Astrocyte of the spinal cord (primary cell): ENCODE measurements at regions not wholly inside any gene's neighbourhood (a gene's known extent, or its start where the extent isn't known, plus 50 kb on each side); places are given as distances from the start of the nearest gene placed in this dataset.
A peak's percentile ranks its signal among the peaks of the same experiment; 100 is the strongest.

Experiments used
- DNase-seq: peaks from one replicate; pipeline ENCODE4 v3.0.0; 2011; ENCODE audit warnings: low read depth, low spot score
- H3K4me3 ChIP-seq: 2 replicates; pipeline ENCODE4 v1.5.1; 2011; ENCODE audit warnings: low read depth, mild to moderate bottlenecking, low read length, moderate library complexity
- in situ Hi-C: cut with HindIII; loops from 2 replicates; pipeline ENCODE4 v1.10.0; 2017; ENCODE audit warnings: low sequenced_read_pairs
- TF ChIP-seq, protein P1 (sequence below): IDR thresholded peaks from 2 replicates; pipeline ENCODE4 v1.5.1; 2012; ENCODE audit warnings: low read depth, mild to moderate bottlenecking, low read length, inconsistent platforms

DNA sequence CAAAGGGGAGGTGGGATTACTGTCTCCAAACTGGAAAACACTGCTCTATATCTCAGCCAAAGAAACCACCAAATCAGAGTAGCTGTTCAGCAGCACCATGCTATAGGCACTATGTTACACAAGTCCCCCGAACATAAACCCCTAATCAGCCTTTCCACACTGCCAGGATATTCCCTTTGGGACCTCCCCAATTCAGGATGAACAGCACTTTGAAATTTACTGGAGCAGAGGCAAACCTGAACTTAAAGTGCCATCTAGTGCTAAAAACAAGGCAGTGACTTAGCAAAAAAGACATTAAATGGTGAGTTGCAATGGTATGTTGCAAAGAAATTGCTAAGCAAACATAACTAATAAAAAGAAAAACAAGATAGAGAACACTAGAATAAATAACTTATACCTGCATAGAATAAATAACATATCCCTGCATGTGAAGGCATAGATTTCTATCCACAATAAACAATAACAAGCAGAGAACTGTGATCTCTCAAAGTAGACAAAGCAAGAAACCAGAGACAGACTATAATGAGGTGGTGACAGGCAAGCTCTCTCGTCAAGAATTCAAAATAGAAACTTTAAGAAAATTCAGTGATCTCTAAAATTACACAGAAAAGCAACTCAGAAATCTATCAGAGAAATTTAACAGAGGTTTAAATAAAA lies 584.4 kb upstream of the ACO1 start:
- no peak overlapping the region for H3K4me3 ChIP-seq
- in situ Hi-C loops = no loop called here
- DNase-seq = peak; percentile 52
- TF ChIP-seq, protein P1, sequence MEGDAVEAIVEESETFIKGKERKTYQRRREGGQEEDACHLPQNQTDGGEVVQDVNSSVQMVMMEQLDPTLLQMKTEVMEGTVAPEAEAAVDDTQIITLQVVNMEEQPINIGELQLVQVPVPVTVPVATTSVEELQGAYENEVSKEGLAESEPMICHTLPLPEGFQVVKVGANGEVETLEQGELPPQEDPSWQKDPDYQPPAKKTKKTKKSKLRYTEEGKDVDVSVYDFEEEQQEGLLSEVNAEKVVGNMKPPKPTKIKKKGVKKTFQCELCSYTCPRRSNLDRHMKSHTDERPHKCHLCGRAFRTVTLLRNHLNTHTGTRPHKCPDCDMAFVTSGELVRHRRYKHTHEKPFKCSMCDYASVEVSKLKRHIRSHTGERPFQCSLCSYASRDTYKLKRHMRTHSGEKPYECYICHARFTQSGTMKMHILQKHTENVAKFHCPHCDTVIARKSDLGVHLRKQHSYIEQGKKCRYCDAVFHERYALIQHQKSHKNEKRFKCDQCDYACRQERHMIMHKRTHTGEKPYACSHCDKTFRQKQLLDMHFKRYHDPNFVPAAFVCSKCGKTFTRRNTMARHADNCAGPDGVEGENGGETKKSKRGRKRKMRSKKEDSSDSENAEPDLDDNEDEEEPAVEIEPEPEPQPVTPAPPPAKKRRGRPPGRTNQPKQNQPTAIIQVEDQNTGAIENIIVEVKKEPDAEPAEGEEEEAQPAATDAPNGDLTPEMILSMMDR = peak; percentile 60

DNA sequence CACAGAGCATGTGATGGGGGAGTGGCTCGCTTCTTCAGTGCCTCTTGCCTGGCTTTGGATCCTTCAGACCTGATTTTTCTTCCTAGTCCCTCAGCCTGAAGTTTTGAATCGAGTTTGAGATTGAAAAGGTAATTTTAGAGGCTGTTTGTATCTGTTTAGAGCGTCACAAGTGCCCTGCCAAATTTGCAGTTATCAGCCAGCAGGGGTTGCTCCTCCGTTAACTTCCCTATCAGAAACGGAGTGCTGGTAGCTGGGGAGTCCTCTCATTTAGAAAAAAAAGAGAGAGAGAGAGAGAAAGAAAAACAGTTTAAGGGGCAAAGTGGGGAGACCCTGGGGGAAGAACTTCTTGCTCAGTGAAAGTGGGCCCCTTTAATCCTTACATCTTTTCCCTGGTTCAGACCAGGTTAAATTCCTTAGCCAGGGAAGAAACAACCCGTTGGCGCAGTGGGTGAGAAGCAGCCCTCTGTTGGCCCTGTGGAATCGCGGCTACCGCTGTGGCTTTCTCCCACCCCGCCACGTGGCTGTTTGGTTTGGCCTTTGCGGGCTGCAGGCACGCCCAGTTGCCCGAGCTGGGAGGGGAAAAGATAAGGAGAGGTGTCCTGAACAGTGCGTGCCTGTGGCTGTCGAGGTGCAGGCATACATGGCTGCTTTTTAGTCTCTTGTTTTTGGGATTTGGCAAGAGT lies 576.7 kb upstream of the ACO1 start:
- TF ChIP-seq, protein P1 = no peak
- in situ Hi-C loops = no loop called here
- no peak overlapping the region for H3K4me3 ChIP-seq
- no peak for DNase-seq

DNA sequence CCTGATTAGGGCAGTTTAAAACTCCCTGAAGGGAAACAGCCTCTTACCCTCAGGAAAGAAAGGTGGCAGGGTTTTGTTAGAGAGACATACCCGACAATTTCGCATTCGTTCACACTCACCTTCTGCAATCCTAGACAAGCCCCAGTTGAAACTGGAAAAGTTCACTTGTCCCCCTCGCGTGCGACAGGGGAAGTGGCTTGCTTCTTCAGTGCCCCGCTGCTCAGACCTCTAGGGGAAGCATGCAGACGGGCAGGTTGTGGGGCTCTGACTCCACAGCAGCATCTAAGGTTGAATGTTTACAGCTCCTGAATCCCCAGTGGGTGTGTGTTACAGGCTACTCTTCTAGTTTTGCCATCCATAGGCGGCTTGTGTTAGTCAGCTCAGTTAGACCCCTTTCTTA lies 575.7 kb upstream of the ACO1 start:
- TF ChIP-seq, protein P1 = no peak
- H3K4me3 ChIP-seq = no peak overlapping the region
- no peak for DNase-seq
- in situ Hi-C loops = no loop called here

DNA sequence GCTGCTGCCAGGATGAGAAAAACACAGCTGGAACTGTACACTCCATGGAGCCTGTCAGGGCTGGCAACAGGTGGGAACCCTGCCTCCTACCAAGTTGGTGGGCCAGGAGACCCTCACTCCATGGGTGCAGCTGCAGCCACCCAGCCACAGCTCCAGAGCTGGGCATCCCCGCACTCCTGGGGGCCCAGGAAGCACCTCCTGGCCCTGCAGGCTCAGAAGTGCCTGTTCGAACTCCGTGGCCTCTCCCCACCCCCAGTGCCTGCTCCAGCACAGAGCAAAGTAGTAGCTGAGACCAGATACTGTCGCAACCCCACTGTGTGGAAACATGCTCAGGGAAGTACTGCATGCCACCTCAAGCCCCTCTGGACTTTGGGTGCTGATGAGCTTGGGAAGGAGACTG lies 564.0 kb upstream of the ACO1 start:
- H3K4me3 ChIP-seq = no peak overlapping the region
- no peak for DNase-seq
- TF ChIP-seq, protein P1 = no peak
- in situ Hi-C loops = no loop called here

DNA sequence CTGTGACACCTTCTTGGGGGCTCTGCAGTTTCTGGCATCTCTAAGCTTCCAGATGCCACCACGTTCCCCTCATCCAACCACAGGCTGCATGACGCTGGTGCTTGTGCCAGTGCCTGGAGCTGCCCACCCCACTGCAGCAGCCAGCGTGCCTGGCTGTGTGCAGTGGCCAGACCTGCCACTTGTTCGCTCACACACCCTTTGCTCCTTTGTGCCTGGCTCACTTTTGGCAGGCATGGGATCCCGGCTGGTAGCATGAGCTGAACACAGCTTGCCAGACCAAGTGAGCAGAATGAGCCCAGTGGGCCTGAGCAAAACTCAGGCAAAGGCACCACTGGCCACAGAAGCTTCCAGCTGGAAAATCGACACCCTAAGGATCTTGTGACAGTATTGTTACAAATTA lies 562.9 kb upstream of the ACO1 start:
- no peak for DNase-seq
- H3K4me3 ChIP-seq = no peak overlapping the region
- in situ Hi-C loops = no loop called here
- TF ChIP-seq, protein P1 = no peak

DNA sequence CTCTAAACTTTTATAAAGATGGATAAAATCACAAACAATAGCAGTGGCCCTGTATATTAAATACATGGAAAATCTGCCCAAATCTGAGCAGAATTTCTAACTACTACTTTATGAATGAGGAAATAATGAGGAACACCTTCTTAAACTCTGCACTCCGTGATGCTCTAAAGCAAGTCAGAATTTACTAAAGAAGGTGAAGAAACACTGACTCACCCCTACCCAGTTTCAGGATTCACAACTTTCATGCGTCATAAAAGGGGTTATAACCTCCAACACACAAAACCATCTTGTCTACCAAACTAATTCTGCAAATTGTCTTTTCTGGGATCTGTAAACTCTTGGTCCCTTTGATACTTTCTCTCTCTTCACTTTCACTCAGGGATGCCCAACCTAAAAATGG lies 561.1 kb upstream of the ACO1 start:
- H3K4me3 ChIP-seq = no peak overlapping the region
- no peak for DNase-seq
- TF ChIP-seq, protein P1 = no peak
- in situ Hi-C loops = no loop called here
